ENCODE measurements at regions not wholly inside any gene's neighbourhood (a gene's known extent, or its start where the extent isn't known, plus 50 kb on each side); places are given as distances from the start of the nearest gene placed in this dataset.
"Not testable (repeated sequence)": the region's sequence is repeated elsewhere in the genome, so short reads cannot be mapped to it uniquely, and the experiment has no call there.

- no peak for DNase-seq
Observed at GRCh38 chr5:162811071-162811470, 626.3 kb upstream of the CCNG1 start.

DNA sequence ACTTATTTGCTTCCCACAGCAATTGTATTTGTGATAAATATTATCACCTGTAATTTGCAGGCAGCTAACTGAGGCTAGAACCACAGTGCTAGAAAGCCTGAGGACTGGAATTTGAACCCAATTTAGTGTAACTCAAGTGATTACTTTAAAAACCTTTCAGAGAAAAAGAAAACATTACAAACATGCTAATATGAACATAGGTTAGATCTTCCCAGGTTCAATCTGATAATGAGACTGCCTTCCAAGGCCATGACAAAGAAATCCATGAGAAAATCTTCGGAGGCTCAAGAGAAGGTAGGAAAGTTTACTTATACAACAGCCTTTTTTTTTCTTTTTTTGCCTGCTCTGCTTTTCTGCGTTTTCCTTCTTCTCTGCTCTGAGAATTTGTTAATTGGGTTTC is 620.6 kb upstream of the CCNG1 start:
- no peak for DNase-seq

- no peak for DNase-seq
Observed at GRCh38 chr5:162817364-162817763, 620.0 kb upstream of the CCNG1 start.

DNA sequence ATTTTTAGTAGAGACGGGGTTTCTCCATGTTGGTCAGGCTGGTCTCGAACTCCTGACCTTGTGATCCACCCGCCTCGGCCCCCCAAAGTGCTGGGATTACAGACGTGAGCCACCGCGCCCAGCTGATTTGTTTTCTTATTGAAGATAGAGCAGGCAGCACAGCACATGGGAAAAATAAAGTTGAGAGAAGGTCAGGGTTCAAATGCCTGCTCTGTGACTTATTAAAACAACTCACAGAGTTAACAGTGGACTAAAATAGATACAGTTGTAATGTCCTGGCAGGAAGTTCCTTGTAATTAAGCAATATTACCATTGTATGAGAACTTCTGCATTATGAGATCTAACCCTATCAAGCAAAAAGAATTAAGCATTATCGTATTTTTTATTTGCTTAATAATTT is 615.7 kb upstream of the CCNG1 start:
- not testable (repeated sequence) for DNase-seq

- no peak for DNase-seq
Observed at GRCh38 chr5:162824360-162824759, 613.0 kb upstream of the CCNG1 start.

DNA sequence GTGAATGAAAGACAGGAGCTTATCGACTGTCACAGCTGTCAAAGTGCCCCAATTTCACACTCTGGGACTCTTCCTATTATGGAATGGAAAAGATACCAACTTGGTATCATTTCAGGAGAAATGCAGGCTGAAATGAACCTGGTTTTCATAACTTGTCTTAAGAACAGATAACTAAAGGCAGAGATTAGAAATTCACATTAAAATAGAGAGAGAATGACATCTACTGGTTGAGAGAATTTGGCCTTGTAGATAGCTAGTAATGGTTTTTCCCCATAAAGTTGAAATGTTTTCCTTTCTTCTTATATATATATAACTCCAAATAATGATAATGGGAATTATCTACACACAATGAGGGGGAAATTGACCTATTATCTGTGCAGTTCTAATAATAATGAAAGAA is 600.2 kb upstream of the CCNG1 start:
- no peak for DNase-seq

DNA sequence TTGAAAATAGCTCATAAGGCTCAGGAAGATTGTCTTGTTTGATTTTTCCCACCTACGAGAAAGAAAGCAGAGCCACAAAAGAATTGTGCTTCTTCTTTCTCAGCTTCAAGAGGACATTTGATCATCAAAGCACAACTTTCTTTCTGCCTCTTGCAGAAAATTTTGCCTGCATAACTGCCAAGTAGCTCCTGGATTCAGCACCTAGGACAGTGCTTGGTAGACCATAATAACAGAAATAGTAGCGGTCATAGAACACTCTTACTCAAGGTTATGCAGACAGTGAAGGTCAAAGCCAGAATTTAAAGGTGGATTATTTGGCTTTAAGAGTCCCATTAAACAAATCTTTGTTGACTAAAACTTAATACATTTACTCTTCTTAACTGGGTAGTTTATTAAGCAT is 594.7 kb upstream of the CCNG1 start:
- DNase-seq: no peak

GRCh38 chr5:162852134-162852533 is 585.3 kb upstream of the CCNG1 start:
- no peak for DNase-seq

DNA sequence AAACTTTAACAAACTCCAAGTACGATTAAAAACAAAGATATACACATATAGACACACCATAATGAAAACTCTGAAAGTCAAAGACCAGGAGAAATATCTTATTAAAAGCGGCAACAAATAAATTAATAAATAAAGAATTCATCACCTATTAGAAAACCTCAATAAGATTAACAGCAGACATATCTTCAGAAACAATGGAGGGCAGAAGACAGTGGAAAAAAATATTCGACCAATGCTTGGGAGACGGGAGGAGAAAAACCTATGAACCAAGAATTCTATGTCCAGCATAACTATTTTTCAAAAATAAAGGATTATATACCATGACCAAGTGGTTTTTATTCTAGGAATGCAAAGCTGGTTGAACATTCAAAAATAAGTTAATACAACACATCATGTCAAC is 578.6 kb upstream of the CCNG1 start:
- DNase-seq: no peak

DNA sequence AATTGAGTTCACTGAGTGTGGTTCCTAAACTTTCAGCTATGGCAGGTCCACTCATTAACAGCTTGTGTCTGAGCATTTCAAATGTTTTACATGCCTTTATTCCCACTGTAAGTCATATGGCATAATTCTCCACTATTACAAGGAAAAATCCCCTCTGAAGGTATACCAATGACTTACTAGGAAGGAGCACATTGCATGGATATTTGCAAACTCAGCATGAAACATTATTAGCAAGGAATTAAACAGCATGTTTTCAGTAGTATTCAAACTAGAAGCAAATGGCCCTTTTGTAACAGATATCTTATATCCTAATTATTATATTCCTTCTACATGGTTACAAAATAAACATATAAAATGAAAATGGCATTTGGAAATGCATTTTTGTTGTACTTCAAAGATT is 566.4 kb upstream of the CCNG1 start:
- no peak for DNase-seq

DNA sequence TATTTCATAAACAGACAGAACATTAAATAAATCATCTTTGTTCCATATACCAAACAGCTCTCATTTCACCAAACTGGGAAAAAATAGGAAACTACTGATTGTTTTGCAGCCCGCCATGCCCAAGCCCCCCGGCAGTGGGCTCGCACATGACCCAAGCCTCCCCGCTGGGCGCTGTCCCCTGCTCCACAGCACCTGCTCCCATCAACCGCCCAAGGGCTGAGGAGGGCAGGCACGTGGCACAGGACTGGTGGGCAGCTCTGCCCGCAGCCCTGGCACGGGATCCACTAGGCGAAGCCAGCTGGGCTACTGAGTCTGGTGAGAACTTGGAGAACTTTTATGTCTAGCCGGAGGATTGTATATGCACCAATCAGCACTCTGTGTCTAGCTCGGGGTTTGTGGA is 554.8 kb upstream of the CCNG1 start:
- DNase-seq: no peak

GRCh38 chr5:162886717-162887116 is 550.7 kb upstream of the CCNG1 start:
- no peak for DNase-seq

- DNase-seq: no peak
Observed at GRCh38 chr5:162888268-162888667, 549.1 kb upstream of the CCNG1 start.

- no peak for DNase-seq
Observed at GRCh38 chr5:162911873-162912272, 525.5 kb upstream of the CCNG1 start.

DNA sequence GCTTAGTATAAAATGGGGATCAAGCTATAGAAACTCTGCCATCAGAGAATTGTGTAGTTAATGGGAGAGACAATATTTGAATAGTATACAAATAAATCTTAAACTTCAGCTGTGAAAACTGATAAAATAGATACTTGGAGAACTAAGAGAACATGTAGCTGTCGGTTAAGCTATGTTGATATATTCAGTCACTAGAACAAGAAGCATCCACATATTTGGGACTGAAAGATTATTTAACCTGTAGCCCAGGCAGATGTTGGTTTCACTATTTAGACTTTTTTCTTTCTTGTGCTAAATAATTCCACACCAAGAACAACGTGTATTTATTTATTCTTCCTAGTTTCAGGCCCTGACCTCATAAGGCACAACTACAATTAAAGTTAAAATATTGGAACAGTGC is 521.0 kb upstream of the CCNG1 start:
- no peak for DNase-seq

DNA sequence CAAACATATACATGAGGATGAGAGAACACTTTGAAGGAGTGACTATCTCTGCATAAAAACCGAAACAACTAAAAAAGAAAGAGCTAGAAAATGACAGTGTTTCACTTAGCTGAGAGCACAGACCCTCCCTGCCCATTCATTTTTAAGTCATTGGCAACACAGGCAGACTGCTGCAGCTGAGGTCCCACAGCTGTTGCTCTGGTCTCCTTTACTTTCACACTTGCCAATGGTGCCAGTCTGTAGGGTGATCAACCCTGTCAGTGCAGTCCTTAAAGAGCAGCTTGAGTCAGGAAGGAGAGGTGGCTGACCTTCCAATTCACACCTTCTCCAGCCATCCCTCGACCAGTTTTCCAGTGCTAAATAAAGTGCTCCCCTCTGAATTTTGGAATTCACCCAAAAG is 508.3 kb upstream of the CCNG1 start:
- DNase-seq: no peak

DNA sequence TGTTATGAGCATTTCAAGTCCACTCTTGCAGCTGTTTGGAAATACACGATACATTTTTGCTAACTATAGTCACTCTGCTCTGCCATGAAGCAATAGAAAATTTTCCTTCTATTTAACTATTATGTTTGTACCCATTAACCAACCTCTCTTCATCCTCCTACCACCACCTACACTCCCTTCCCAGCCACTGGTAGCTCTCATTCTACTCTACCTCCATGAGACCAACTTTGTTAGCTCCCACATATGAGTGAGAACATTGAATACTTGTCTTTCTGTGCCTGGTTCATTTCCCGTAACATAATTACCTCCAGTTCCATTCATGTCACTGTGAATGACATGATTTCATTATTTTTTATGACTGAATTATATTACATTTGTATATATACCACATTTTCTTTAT is 505.9 kb upstream of the CCNG1 start:
- no peak for DNase-seq

- no peak for DNase-seq
Observed at GRCh38 chr5:162939991-162940390, 497.4 kb upstream of the CCNG1 start.

- DNase-seq: no peak
Observed at GRCh38 chr5:162948677-162949076, 488.7 kb upstream of the CCNG1 start.

- DNase-seq: no peak
Observed at GRCh38 chr5:162956570-162956969, 480.8 kb upstream of the CCNG1 start.

GRCh38 chr5:162964144-162964543 is 473.3 kb upstream of the CCNG1 start:
- not testable (repeated sequence) for DNase-seq

GRCh38 chr5:162990063-162990462 is 447.3 kb upstream of the CCNG1 start:
- DNase-seq: no peak

GRCh38 chr5:162990856-162991497 is 446.4 kb upstream of the CCNG1 start:
- no peak for DNase-seq

GRCh38 chr5:162995568-162995967 is 441.8 kb upstream of the CCNG1 start:
- no peak for DNase-seq

GRCh38 chr5:162996053-162996452 is 441.3 kb upstream of the CCNG1 start:
- no peak for DNase-seq

DNA sequence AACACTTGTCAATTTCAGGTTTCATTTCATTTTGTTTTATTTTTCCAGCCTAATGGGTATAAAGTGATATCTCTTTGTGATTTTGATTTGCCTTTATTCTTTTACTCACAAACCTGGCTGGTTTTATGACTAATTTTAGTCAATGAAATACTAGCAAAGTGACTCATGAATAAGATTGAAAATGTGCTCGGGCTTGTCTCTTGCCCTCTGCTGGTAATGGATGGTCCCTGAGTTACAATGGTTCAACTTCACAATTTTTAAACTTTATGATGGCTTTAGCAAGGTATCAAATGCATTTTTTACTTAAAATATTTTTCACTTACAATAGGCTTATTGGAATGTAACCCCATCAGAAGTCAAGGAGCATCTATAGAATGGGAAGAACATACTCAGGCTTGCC is 431.4 kb upstream of the CCNG1 start:
- DNase-seq: no peak
